ENCODE measurements at regions not wholly inside any gene's neighbourhood (a gene's known extent, or its start where the extent isn't known, plus 50 kb on each side); places are given as distances from the start of the nearest gene placed in this dataset.
"Not testable (repeated sequence)": the region's sequence is repeated elsewhere in the genome, so short reads cannot be mapped to it uniquely, and the experiment has no call there.

DNA sequence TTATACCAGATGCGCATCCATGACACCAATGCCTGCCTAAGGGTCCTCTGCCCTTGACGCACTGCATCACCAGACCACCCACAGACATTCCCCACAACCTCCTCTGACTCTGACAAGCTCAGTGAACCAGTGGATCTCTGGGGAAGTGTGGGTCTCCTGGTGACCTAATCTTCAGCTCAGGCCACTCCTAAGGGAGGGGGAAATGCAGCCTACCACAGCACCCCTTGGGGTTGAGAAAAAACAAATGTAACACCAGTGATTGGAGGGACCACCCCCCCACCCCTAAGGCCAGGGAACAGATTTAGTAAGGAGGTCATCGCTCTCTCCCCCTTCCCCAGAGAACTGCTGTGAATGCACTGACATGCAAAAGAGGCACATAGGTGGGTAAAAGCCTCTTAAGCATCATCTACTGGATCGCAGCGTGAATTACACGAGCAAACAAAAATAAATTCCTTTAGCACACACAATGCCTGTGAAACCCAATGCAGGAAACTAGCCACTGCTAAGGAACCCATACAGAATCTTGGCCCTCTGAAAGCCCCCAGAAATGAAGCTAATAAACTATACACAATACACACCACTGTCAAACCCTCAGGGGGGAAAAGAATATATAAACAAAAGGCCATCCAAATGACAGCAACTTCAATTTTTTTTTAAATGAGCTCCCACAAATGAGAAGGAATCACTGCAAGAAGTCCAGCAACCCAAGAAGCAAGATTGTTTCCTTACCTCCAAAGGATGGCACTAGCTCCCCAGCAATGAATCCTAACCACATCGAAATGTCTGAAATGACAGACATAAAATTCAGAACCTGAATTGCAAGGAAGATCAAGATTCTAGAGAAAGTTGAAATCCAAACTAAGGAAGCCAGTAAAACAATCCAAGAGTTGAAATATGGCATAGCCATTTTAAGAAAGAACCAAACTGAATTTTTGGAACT lies 513.7 kb upstream of the PTGER4 start:
- in situ Hi-C loops (cut with HindIII; ENCODE audit: low sequenced_read_pairs): no loop called here

DNA sequence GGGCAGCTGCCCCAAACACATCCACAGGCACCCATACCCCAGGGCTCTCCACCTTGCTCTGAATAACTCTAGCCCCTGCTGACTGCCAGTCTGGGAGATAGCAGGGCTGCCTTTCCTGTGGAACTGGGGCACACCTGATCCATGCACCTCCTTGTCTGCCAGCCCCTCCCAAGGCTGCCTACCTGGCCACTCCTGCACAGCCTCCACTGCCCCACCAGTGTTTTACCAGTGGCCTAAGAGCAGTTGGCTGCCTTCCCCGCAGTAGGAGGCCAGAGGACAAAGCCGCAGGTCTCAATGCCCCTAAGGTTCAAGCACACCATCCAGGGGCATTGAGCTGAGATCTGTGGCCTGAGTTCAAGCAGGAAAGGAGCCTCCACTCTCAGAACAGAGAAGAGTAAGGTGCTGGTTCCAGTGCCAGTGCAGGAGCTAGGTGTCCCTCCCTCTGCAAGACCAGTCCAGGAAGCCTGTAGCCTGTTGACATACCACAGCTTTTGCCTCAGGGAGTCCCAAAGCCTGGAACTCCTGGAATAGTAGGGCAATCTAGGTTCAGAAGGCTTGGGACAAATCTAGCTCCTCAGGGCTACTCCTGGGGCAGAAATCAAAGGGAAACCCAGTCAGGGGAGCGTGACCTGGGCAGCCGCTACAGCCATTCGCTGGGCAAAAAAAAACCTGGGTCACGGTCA lies 514.5 kb upstream of the PTGER4 start:
- in situ Hi-C loops (cut with HindIII; ENCODE audit: low sequenced_read_pairs): no loop called here

DNA sequence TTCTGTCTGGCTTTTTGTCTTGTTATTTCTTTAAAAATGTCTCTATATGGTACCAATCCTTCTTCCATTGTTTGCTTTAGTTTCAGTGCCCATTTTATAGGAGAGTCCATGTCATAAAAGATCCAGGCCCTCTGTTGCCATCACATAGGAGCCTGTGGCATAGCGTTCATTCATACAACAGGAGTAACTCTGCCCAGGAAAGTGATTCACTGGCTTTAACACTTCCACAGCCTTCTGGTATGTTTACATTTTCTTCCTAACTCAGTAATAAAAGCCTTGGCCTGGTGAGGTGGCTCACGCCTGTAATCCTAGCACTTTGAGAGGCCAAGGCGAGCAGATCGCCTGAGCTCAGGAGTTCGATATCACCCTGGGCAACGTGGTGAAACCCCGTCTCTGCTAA lies 519.3 kb upstream of the PTGER4 start:
- in situ Hi-C loops (cut with HindIII; ENCODE audit: low sequenced_read_pairs): no loop called here

DNA sequence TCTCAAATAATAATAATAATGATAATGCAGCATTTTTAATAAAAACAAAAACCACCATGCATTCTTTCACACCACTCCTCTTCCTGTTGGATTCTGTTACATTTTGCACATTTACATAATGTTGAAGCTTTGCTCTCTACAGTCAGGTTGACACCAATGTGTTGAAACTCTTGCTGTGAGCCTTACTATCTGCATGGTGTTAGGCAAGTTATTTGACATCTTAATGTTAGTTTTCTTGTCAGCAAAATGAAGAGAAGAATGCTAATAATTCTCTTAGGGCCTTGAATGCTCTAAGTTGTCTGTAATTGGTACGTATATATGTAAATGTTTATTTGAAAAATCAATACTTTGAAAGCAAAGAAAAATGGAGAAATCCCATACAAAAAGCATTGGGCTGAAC lies 525.5 kb upstream of the PTGER4 start:
- in situ Hi-C loops (cut with HindIII; ENCODE audit: low sequenced_read_pairs): no loop called here

DNA sequence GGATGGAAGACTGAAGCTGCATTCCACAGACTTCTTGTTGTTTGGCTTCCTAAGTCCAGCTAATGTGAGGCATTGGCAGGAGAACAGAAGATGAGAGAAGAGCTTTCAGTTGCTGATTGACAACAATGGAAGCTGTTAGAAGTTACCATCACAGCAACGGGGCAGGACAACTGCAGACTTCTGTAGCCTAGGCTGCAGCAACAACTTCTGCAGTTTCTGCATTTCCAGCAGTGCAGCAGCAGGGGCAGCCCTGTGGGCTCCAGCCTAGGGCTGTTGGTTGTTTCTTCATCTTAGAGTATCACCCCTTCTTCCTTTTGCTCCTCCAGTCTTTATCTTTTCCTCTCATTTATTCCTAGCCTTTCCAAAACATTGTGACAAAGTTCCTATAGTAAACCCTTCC lies 528.8 kb upstream of the PTGER4 start:
- in situ Hi-C loops (cut with HindIII; ENCODE audit: low sequenced_read_pairs): no loop called here

DNA sequence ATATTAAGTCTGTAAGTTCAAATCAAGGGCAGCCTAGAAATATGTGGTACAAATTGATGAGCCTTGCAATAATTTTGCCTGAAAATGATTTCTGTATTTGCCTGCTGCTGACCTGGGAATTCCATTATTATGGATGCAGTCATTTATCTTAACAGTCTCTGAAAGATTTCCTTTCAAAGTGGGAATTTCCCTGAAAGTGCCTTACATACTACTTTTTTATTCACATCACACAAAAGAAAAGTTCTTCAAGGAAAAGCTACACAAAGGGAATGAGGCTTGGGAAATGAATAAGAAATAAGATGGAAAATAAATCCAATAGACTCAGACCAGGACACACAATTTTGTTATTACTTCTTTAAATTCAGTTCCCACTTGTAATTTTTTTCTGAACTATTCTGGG lies 537.8 kb upstream of the PTGER4 start:
- in situ Hi-C loops (cut with HindIII; ENCODE audit: low sequenced_read_pairs): no loop called here

DNA sequence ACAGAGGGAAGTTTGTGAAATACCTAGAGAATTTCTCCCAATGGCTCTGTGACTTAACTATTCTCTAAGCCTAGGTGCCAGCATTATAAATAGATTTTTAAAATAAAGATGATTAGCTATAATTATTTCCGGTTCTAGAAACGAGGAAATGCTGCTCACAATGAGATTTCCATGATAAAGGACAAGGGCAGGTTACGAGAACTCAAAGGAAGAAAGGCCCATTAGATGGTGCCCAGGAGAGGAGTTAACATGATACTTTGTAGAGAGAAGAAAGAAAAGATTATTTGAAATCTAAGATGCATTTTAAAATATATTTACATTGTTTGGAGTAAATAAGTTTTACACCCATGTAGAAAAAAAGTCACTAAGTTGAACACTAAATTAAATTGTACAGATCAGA lies 538.3 kb upstream of the PTGER4 start:
- in situ Hi-C loops (cut with HindIII; ENCODE audit: low sequenced_read_pairs): no loop called here

DNA sequence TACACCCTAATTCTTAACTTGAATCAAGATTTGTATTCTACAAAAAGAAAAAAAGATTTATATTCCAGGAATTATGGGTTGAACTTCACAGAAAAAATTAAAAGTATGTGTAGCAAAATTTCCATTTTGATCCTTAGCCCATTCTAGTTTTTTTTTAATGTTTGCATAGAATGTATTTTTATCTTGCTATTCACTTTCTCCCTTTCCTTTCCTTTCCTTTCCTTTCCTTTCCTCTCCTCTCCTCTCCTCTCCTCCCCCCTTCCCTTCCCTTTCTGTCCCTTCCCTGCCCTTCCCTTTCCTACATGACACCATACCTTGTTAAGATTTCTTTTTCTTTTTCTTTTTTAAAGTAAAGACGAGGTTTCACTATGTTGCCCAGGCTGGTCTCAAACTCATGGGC lies 542.5 kb upstream of the PTGER4 start:
- in situ Hi-C loops (cut with HindIII; ENCODE audit: low sequenced_read_pairs): no loop called here

DNA sequence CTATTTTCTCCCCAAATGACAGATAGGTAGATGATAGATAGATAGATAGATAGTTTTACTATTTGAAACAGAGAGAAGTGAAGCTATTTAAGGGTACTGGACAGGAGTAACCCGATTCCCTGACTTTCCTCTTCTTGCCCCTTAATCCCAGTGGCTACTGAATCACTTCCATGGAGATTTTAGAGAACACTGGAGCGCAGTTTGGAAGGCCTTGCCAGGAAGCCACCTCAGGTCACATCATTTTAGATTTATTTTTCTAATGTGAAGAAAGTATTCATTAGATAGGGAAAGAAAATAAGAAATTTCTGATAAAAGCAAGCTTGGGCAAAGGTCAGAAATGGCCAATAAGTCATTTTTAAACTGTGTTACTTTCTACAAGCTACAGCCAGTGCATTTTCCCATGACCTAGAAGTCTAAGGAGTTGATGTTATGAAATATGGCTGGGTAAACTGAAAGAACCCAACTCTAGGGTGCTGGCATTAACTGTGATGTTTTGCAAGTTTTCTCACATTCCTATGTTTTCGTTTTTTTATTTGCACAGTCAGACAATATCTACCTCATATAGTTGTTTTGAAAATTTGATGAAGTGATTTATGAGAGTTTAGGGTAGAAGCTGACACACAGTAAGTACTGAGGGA lies 544.7 kb upstream of the PTGER4 start:
- in situ Hi-C loops (cut with HindIII; ENCODE audit: low sequenced_read_pairs): no loop called here

DNA sequence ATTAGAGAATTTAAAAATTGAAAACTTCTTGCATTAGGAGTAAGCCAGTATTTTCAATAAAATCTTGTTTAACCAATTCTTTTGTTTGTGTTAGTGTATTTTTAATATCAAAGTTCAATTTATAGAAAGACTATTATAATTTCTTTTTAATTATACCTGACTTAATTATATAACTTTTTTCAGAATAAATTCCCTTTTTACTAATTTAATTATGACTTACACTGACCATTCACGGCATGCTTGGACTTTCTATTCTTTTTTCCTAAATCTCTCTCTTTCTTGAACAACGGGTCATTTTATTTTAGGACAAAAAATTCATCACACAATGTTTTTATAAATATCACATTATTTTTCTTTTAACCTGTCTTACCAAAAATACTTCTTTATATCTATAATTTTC lies 555.3 kb upstream of the PTGER4 start:
- in situ Hi-C loops (cut with HindIII; ENCODE audit: low sequenced_read_pairs): no loop called here

DNA sequence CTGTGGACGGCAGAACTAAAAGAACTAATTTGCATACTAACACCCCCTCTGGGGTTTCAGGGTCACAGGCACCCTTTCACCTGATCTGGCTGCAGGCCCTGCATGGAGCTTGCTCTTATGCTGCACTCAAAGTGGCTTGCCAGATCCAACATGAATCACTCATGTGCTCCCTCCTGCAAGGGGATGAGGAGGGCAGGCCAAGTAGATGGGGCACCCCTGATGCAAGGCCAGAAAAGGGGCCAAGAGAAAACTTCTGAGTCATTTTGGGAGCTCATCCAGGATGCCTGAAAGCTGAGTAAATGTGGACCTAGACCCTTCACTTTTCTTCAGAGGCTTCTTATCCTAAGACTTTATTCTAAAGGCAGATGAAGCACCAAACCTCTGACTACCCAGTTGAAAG lies 558.5 kb upstream of the PTGER4 start:
- in situ Hi-C loops (cut with HindIII; ENCODE audit: low sequenced_read_pairs): no loop called here

DNA sequence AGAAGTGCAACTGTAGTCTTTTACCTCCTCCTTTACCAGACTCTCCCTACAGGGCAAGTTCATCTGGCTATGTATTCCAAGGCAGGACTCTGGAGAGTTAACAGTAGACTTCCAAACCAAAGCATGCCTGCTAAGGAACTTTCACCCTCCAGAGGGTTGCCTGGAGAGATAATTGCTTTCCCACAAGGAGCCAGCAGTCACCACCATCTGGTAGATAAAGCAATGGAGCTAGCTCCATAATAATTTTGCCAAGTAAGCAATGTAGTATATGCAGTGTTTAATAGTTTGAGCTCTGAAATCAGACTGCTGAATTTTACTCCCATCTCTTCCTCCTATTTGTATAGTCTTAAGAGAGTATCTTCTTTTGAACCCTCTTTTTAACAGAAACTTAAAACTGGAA lies 566.8 kb upstream of the PTGER4 start:
- in situ Hi-C loops (cut with HindIII; ENCODE audit: low sequenced_read_pairs): no loop called here

DNA sequence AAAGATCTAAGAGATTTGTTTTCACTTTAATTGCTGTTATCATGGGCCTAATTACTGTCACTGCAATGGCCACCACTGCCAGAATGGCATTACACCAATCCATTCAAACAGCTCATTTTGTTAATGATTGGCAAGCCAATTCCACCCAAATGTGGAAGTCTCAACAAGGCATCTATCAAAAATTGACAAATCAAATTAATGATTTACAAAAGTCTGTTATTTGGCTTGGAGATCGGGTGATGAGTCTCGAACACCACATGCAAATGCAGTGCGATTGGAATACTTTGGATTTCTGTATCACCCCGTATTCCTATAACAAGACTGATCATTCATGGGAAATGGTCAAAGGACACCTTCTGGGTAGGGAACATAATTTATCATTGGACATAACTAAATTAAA lies 568.7 kb upstream of the PTGER4 start:
- in situ Hi-C loops (cut with HindIII; ENCODE audit: low sequenced_read_pairs): not testable (repeated sequence)

DNA sequence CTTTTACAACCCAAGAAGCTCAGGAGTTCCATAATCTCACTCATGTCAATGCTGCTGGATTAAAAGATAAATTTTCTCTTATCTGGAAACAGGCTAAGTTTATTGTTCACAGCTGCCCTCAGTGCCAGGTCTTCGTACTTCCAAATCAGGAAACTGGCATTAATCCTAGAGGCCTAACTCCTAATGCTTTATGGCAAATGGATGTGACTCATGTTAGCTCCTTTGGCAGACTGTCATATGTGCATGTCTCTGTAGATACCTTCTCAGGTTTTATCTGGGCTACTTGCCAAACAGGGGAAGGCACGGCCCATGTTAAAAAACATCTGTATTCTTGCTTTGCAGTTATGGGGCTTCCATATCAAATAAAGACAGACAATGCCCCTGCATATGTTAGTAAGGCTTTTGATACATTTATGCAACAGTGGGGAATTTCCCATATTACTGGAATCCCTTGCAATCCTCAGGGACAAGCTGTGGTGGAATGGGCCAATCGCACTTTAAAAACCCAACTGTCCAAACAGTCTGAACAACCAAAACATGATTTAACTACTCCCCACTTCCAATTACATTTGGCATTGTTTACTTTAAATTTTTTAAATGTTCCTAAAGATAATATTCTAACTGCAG lies 570.8 kb upstream of the PTGER4 start:
- in situ Hi-C loops (cut with HindIII; ENCODE audit: low sequenced_read_pairs): not testable (repeated sequence)

DNA sequence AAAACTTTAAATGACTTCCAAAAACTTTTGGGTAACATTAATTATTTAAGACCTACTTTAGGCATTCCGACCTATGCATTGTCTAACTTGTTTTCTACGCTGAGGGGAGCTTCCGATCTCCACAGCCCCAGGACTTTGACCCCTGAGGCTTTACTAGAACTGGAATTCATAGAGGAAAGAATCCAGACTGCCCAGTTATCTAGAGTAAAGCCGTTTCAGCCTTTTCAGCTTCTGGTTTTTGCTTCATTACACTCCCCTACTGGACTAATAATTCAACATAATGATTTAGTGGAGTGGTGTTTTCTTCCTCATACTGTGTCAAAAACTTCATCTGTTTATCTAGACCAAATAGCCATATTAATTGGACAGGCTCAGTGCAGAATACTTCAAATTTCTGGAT lies 571.9 kb upstream of the PTGER4 start:
- in situ Hi-C loops (cut with HindIII; ENCODE audit: low sequenced_read_pairs): not testable (repeated sequence)

DNA sequence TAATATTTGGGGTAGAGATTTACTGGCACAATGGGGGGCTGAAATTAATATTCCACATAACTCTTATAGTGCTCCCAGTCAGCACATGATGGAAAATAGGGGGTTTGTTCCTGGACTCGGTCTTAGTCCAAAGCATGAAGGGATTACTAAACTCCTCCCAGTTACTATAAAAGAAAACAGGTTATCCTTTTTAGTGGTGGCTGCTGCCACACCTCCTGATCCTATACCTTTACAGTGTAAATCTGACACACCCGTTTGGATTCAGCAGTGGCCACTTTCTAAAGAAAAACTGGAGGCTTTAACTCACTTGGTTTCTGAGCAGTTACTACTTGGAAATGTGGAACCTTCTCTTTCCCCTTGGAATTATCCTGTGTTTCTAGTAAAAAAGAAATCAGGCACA lies 572.9 kb upstream of the PTGER4 start:
- in situ Hi-C loops (cut with HindIII; ENCODE audit: low sequenced_read_pairs): no loop called here

DNA sequence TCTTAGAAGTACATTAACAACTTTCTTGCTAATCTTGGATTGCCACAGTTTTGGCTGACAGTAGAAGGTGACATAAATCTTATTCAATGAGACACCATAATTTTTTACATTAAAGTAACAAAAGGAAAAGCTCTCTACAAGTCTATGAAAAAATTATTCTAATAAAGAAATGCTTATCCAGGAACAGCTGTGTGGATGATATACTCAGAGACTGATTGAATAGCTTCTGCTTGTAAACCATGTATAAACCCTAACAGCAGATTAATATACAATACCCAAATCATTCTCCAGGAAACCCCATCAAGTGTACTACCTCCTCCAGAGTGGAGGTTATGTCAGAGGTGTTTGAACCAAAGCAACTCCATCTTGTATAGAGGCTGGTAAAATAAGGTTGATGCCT lies 581.4 kb upstream of the PTGER4 start:
- in situ Hi-C loops (cut with HindIII; ENCODE audit: low sequenced_read_pairs): no loop called here

DNA sequence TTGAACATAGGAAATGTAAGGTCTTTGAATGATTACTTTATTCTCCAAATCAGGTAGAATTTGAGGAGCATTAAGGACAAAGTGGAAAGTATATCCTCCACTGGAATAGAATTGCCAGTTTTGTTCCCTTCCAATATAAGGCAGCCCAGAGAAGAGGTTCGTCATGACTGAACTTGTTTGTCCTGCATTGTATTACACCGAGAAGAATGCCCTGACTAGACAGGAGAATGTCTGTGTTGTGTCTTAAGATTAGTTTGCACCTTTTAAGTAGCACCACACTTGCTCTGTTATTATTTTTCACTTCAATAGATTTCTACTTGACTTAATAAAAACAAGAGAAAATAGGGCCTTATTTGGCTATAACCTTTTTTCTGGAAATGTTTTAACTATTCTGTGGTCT lies 586.2 kb upstream of the PTGER4 start:
- in situ Hi-C loops (cut with HindIII; ENCODE audit: low sequenced_read_pairs): no loop called here

DNA sequence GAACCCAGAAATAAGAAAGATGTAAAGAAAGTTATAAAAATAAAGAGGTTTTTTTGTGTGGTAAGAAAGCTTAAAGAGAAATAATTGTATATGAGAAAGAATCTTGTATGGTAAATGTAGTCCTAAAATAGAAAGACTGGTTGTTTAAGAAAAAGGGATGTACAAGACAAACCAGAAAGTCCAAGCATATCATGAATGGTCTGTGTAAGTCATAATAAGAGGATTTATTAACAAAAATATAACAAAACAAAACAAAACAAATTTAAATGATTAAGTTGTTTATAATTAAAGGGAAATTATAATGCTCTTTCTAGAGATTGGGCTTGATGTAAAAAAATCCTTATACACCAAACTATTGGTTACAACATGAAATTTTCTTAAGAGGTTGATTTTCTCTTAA lies 590.4 kb upstream of the PTGER4 start:
- in situ Hi-C loops (cut with HindIII; ENCODE audit: low sequenced_read_pairs): no loop called here

DNA sequence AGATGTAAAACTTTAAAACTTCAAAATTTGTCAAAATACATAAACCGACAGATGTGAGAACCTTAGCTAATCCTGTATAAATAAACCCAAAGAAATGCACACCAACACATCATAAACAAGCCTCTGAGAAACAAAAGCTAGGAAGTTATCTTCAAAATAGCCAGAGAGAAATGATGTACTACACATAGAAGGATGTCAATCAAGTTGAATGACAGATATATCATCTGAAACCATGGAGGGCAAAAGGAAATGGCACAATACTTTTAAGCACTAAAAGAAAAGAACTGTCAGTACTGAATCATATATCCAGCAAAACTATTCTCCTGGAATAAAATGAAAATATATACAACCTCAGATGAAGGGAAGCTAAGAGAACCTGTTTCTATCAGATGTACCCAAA lies 595.1 kb upstream of the PTGER4 start:
- in situ Hi-C loops (cut with HindIII; ENCODE audit: low sequenced_read_pairs): no loop called here

DNA sequence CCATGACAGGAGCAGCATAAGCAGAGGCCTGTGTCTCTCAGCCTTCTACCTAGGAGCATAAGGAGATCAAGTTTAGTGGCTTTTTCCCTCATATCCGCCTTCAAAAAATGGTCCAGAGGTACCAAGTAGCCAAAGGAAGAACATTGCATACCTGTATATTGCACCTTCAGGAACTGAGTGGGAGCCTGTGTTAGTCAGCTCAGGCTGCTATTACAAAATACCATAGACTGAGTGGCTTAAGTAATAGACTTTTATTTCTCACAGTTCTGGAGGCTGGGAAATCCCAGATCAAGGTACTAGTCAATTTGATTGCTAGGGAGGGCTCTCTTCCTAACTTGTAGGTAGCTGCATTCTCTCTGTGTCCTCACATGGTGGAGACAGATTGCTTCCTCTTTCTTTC lies 597.4 kb upstream of the PTGER4 start:
- in situ Hi-C loops (cut with HindIII; ENCODE audit: low sequenced_read_pairs): no loop called here

Measured in DLD1 (cell line).